GM12878 (cell line): ENCODE measurements at regions not wholly inside any gene's neighbourhood (a gene's known extent, or its start where the extent isn't known, plus 50 kb on each side); places are given as distances from the start of the nearest gene placed in this dataset.

Source experiments
- ATAC-seq: fragments of 200-7000 bp; cut with Tn5 transposase; 3 replicates; pipeline ENCODE4 v1.9.1; 2020; ENCODE audit warnings: mild to moderate bottlenecking, moderate library complexity
- BruUV-seq: library from RNA; stranded (reverse); fragments of 400-500 nt; replicated peaks from 2 replicates; lab custom pipeline; 2021; lab: Mats Ljungman, UMichigan
- CTCF ChIA-PET: fragments of 300-600 bp; sonication (Branson Sonifier 250); formaldehyde crosslinking; extraction: SDS; loops from one replicate; lab custom pipeline; 2021; ENCODE audit warnings: inconsistent platforms; lab: Yijun Ruan, JAX
- POLR2A ChIA-PET: fragments of 350-600 bp; formaldehyde crosslinking; extraction: SDS; loops from one replicate; lab custom pipeline; 2021; ENCODE audit warnings: inconsistent platforms; lab: Charles Lee
- RAD21 ChIA-PET: fragments of 300-600 bp; sonication (Branson Sonifier 250); formaldehyde crosslinking; loops from one replicate; lab custom pipeline; 2023; ENCODE audit warnings: antibody characterized with exemption; ENCODE audit not compliant: unreplicated experiment; lab: Charles Lee
- SMC1A ChIA-PET: fragments of 300-600 bp; sonication (Branson Sonifier 250); formaldehyde crosslinking; loops from one replicate; lab custom pipeline; 2023; ENCODE audit not compliant: unreplicated experiment, uncharacterized antibody; lab: Charles Lee
- DNase-seq: peaks from one replicate; pipeline ENCODE4 v3.0.0-alpha.2; 2011; ENCODE audit warnings: low read depth, low spot score
- FAIRE-seq: peaks from 3 replicates; lab custom pipeline; 2011; peaks lifted over from hg19 to GRCh38; lab: Jason Lieb, UNC
- H2AFZ ChIP-seq: 2 replicates; pipeline ENCODE4 v1.6.0; 2011; ENCODE audit warnings: low read depth, low read length, control low read depth; ENCODE audit not compliant: control insufficient read depth
- H3K27ac ChIP-seq: 2 replicates; pipeline ENCODE4 v1.5.1; 2011; ENCODE audit warnings: control low read depth; ENCODE audit not compliant: control insufficient read depth, insufficient read depth
- H3K27me3 ChIP-seq, 2 experiments: replicated peaks in 1 of 2; 2 replicates each; pipeline versions ENCODE4 v1.6.0 to v1.6.1; 2011; ENCODE audit warnings: low read length in 1 of 2; ENCODE audit not compliant: control insufficient read depth in 2 of 2, insufficient read depth in 2 of 2
- H3K36me3 ChIP-seq, 2 experiments: 2 replicates each; pipeline ENCODE4 v1.5.1; 2011; ENCODE audit warnings: low read length in 1 of 2; ENCODE audit not compliant: control insufficient read depth in 2 of 2, insufficient read depth in 2 of 2
- H3K4me1 ChIP-seq: 2 replicates; pipeline ENCODE4 v1.6.1; 2011; ENCODE audit warnings: mild to moderate bottlenecking, low read length, moderate library complexity, mixed read lengths; ENCODE audit not compliant: control insufficient read depth, insufficient read depth
- H3K4me2 ChIP-seq: 2 replicates; pipeline ENCODE4 v1.6.0; 2011; ENCODE audit warnings: control low read depth; ENCODE audit not compliant: control insufficient read depth, insufficient read depth
- H3K4me3 ChIP-seq: fragments of 200-600 bp; sonication (generic); 2 replicates; pipeline ENCODE4 v1.5.1; 2016
- H3K79me2 ChIP-seq: 2 replicates; pipeline ENCODE4 v1.6.0; 2011; ENCODE audit warnings: low read length; ENCODE audit not compliant: control insufficient read depth, insufficient read depth
- H3K9ac ChIP-seq: 2 replicates; pipeline ENCODE4 v1.8.0; 2011; ENCODE audit warnings: low read length, control low read depth, mixed read lengths; ENCODE audit not compliant: control insufficient read depth, insufficient read depth
- H3K9me3 ChIP-seq: replicated peaks from 3 replicates; pipeline ENCODE4 v1.5.1; 2011; ENCODE audit warnings: mild to moderate bottlenecking, low read length; ENCODE audit not compliant: control insufficient read depth, insufficient read depth
- H4K20me1 ChIP-seq: 2 replicates; pipeline ENCODE4 v1.6.0; 2011; ENCODE audit not compliant: control insufficient read depth, insufficient read depth
- CUX1 ChIP-seq: IDR thresholded peaks from 2 replicates; pipeline ENCODE4 v1.6.1; 2012; ENCODE audit warnings: improper control_type of control experiment, low read depth, low read length; ENCODE audit not compliant: insufficient replicate concordance
- MTA3 ChIP-seq: IDR thresholded peaks from 2 replicates; pipeline ENCODE4 v1.6.1; 2012; ENCODE audit warnings: low read length, inconsistent platforms, borderline replicate concordance
- TAF1 ChIP-seq: IDR thresholded peaks from 2 replicates; pipeline ENCODE4 v1.6.1; 2011; ENCODE audit warnings: mild to moderate bottlenecking, low read depth, low read length, borderline replicate concordance
- TBL1XR1 ChIP-seq: IDR thresholded peaks from 2 replicates; pipeline ENCODE4 v1.6.1; 2012; ENCODE audit warnings: low read depth, low read length, improper control_type of control experiment
- WGBS: methylation state at CpG from one replicate; pipeline ENCODE4 v1.1.6; 2016; ENCODE audit warnings: low lambda C conversion rate; ENCODE audit not compliant: insufficient replicate concordance, insufficient coverage; ENCODE audit errors: missing lambda C conversion rate; 5-methylcytosine and 5-hydroxymethylcytosine counted together
- in situ Hi-C: fragments of 300-500 bp; cut with MboI; formaldehyde crosslinking; loops from 9 replicates; pipeline ENCODE4 v1.14.3; 2018; ENCODE audit warnings: mixed read lengths
- intact Hi-C: fragments of 100-400 bp; cut with micrococcal nuclease; formaldehyde crosslinking; loops from one replicate; pipeline ENCODE4 v1.14.2; 2022; ENCODE audit not compliant: unreplicated experiment

GRCh38 chr7:34330308-34330707 lies 327.7 kb upstream of the NPSR1 start:
- no peak overlapping the region for H3K27ac ChIP-seq
- H3K27me3 ChIP-seq, result no peaks in the 10 kb centered on the region
- ATAC-seq (no peak), FAIRE-seq (no peak), DNase-seq (no peak)
- no peak overlapping the region for H3K4me3 ChIP-seq
- H3K79me2 ChIP-seq, result no peaks in the 10 kb centered on the region
- no peak overlapping the region for H3K4me2 ChIP-seq
- H4K20me1 ChIP-seq, result no peaks in the 10 kb centered on the region
- WGBS, result 24% methylated on average over 3 of the region's 3 CpGs
- ChIA-PET SMC1A (interaction anchor here (2.0 kb wide), 1 partner anchor 9 kb away, joined by 5 read pairs; no protein-coding TSS in a partner anchor), CTCF (interaction anchor here (1.8 kb wide), 1 partner anchor 10 kb away, joined by 9 read pairs; no protein-coding TSS in a partner anchor), POLR2A (no interaction called here), RAD21 (no interaction called here)
- TF ChIP-seq MTA3 (no peak), TAF1 (no peak), TBL1XR1 (no peak)
- no peak overlapping the region for H3K9ac ChIP-seq
- intact Hi-C loops, result no loop called here
- H3K36me3 ChIP-seq, result no peaks in the 10 kb centered on the region
- H2AFZ ChIP-seq, result no peak overlapping the region
- in situ Hi-C loops, result no loop called here
- no peaks in the 10 kb centered on the region for H3K4me1 ChIP-seq
- H3K9me3 ChIP-seq, result no peaks in the 10 kb centered on the region
- BruUV-seq, result no TSS peak

- no peak for DNase-seq
- Histone ChIP-seq H3K79me2 (no peaks in the 10 kb centered on the region), H3K4me1 (no peaks in the 10 kb centered on the region), H2AFZ (no peak overlapping the region), H3K4me3 (no peak overlapping the region), H3K9ac (no peak overlapping the region), H3K36me3 (no peaks in the 10 kb centered on the region), H3K27me3 (no peaks in the 10 kb centered on the region), H3K4me2 (no peak overlapping the region), H3K27ac (no peak overlapping the region), H4K20me1 (no peaks in the 10 kb centered on the region), H3K9me3 (no peaks in the 10 kb centered on the region)
- in situ Hi-C loops (no loop called here), intact Hi-C loops (no loop called here)
- TF ChIP-seq CUX1, result no peak
- SMC1A ChIA-PET, result interaction anchor here (2.0 kb wide), 1 partner anchor 10 kb away, joined by 5 read pairs; no protein-coding TSS in a partner anchor
- ATAC-seq, result no peak
- RAD21 ChIA-PET, result no interaction called here
- 0% methylated on average over 2 of the region's 2 CpGs for WGBS
- no peak for FAIRE-seq
- POLR2A ChIA-PET, result no interaction called here
- BruUV-seq, result no TSS peak
- CTCF ChIA-PET, result interaction anchor here (1.8 kb wide), 1 partner anchor 10 kb away, joined by 9 read pairs; no protein-coding TSS in a partner anchor
Measured at GRCh38 chr7:34331102-34331501, 326.9 kb upstream of the NPSR1 start.
